OCI-LY3 (cell line): ENCODE measurements at regions not wholly inside any gene's neighbourhood (a gene's known extent, or its start where the extent isn't known, plus 50 kb on each side); places are given as distances from the start of the nearest gene placed in this dataset.

Experiments
- H2AFZ ChIP-seq: fragments of 200-600, 300-600 bp; shearing (Covaris generic); 2 replicates; pipeline ENCODE4 v1.6.0; 2014; ENCODE audit warnings: antibody characterized with exemption, low read depth, low read length
- H3K27ac ChIP-seq: fragments of 200-600, 300-600 bp; sonication (generic); 2 replicates; pipeline ENCODE4 v1.5.1; 2014; ENCODE audit warnings: mild to moderate bottlenecking, low read length, moderate library complexity, mixed read lengths
- H3K27me3 ChIP-seq: fragments of 200-600, 300-600 bp; sonication (generic); 2 replicates; pipeline ENCODE4 v1.6.1; 2014; ENCODE audit warnings: low read depth, low read length, mixed read lengths
- H3K36me3 ChIP-seq: fragments of 200-600, 300-600 bp; sonication (generic); replicated peaks from 2 replicates; pipeline ENCODE3; 2014; ENCODE audit warnings: low read depth, low read length, mixed read lengths
- H3K4me1 ChIP-seq: fragments of 300-600, 200-600 bp; sonication (generic); 2 replicates; pipeline ENCODE4 v1.6.1; 2014; ENCODE audit warnings: low read length, mixed read lengths
- H3K4me2 ChIP-seq: fragments of 200-600, 300-600 bp; sonication (generic); 2 replicates; pipeline ENCODE4 v1.6.1; 2014; ENCODE audit warnings: low read length, mixed read lengths
- H3K4me3 ChIP-seq: fragments of 300-600, 200-600 bp; sonication (generic); 2 replicates; pipeline ENCODE4 v1.5.1; 2014; ENCODE audit warnings: antibody characterized with exemption, mild to moderate bottlenecking, low read length, moderate library complexity
- H3K79me2 ChIP-seq: fragments of 300-600, 200-600 bp; shearing (Covaris generic); 2 replicates; pipeline ENCODE4 v1.6.1; 2014; ENCODE audit warnings: mild to moderate bottlenecking, low read length, mixed read lengths
- H3K9ac ChIP-seq: fragments of 300-600, 200-600 bp; shearing (Covaris generic); 2 replicates; pipeline ENCODE4 v1.6.0; 2014; ENCODE audit warnings: mild to moderate bottlenecking, low read length, moderate library complexity
- H3K9me3 ChIP-seq: fragments of 200-600, 300-600 bp; shearing (Covaris generic); 2 replicates; pipeline ENCODE4 v1.6.1; 2014; ENCODE audit warnings: low read length, mixed read lengths; ENCODE audit not compliant: insufficient read depth
- H4K20me1 ChIP-seq: fragments of 200-600, 300-600 bp; sonication (generic); 2 replicates; pipeline ENCODE4 v1.6.1; 2016; ENCODE audit warnings: low read length, mixed read lengths; ENCODE audit not compliant: insufficient read depth
- EZH2phosphoT487 ChIP-seq: fragments of 200-600 bp; shearing (Covaris generic); IDR thresholded peaks from 2 replicates; pipeline ENCODE4 v1.6.1; 2018; ENCODE audit warnings: antibody characterized with exemption, mixed run types, low read depth
- TF ChIP-seq, protein P1 (sequence below): fragments of 200-600, 300-600 bp; sonication (generic); IDR thresholded peaks from 2 replicates; pipeline ENCODE4 v1.5.1; 2014; ENCODE audit warnings: antibody characterized with exemption, low read length, low read depth

DNA sequence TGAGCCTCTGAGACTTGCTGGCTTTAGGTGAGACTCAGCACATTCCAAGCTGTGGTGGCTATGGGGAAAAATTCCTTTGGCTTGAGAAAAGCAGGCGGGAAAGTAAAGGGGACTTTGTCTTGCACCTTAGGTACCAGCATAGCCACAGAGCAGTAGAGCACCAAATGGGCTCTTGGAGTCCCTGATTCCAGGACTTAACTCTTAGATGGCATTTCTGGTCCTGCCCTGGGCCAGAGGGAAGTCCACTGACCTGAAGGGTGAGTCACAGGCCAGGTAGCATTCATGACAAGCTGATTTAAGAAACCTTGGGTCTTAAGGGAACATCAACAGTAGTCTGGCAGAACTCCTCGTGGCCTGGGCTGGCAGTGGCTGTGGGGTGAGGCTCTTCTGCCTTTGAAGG is 344.7 kb downstream of the DUSP10 start:
- no peak overlapping the region for H3K27ac ChIP-seq
- H3K4me1 ChIP-seq: no peaks in the 10 kb centered on the region
- H3K4me2 ChIP-seq: no peak overlapping the region

DNA sequence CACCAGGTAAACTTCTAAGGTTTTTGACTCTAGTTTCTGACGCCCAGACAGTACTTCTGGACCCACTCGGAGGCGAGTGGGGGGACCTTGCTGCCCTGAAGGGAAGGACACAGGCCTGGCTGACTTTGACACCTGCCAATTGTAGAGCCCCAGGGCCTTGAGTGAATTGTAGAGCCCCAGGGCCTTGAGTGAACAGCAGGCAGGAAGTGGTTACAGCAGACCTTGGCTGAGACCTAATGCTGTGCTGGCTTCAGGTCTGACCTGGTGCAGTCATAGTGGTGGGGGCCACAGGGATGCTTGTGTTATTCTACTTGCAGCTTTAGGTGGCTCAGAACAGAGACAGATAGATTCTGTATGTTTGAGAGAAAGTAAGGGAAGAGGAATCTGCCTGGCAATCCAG is 344.3 kb downstream of the DUSP10 start:
- H3K4me3 ChIP-seq: no peak overlapping the region
- H3K9me3 ChIP-seq: no peaks in the 10 kb centered on the region
- no peaks in the 10 kb centered on the region for H3K79me2 ChIP-seq
- H3K9ac ChIP-seq: no peak overlapping the region
- no peaks in the 10 kb centered on the region for H3K4me1 ChIP-seq
- H3K4me2 ChIP-seq: no peak overlapping the region
- no peaks in the 10 kb centered on the region for H4K20me1 ChIP-seq
- H2AFZ ChIP-seq: no peak overlapping the region
- no peaks in the 10 kb centered on the region for H3K36me3 ChIP-seq
- H3K27ac ChIP-seq: no peak overlapping the region
- TF ChIP-seq EZH2phosphoT487: no peak
- TF ChIP-seq, protein P1, sequence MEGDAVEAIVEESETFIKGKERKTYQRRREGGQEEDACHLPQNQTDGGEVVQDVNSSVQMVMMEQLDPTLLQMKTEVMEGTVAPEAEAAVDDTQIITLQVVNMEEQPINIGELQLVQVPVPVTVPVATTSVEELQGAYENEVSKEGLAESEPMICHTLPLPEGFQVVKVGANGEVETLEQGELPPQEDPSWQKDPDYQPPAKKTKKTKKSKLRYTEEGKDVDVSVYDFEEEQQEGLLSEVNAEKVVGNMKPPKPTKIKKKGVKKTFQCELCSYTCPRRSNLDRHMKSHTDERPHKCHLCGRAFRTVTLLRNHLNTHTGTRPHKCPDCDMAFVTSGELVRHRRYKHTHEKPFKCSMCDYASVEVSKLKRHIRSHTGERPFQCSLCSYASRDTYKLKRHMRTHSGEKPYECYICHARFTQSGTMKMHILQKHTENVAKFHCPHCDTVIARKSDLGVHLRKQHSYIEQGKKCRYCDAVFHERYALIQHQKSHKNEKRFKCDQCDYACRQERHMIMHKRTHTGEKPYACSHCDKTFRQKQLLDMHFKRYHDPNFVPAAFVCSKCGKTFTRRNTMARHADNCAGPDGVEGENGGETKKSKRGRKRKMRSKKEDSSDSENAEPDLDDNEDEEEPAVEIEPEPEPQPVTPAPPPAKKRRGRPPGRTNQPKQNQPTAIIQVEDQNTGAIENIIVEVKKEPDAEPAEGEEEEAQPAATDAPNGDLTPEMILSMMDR: no peak
- no peaks in the 10 kb centered on the region for H3K27me3 ChIP-seq

More for the DNA sequence above, 344.7 kb downstream of the DUSP10 start:
- H3K9me3 ChIP-seq: no peaks in the 10 kb centered on the region
- H3K36me3 ChIP-seq: no peaks in the 10 kb centered on the region
- no peaks in the 10 kb centered on the region for H4K20me1 ChIP-seq
- no peak overlapping the region for H2AFZ ChIP-seq
- no peak overlapping the region for H3K9ac ChIP-seq
- no peak overlapping the region for H3K4me3 ChIP-seq
- H3K27me3 ChIP-seq: no peaks in the 10 kb centered on the region
- TF ChIP-seq, protein P1: no peak
- no peak for TF ChIP-seq EZH2phosphoT487
- H3K79me2 ChIP-seq: no peaks in the 10 kb centered on the region

DNA sequence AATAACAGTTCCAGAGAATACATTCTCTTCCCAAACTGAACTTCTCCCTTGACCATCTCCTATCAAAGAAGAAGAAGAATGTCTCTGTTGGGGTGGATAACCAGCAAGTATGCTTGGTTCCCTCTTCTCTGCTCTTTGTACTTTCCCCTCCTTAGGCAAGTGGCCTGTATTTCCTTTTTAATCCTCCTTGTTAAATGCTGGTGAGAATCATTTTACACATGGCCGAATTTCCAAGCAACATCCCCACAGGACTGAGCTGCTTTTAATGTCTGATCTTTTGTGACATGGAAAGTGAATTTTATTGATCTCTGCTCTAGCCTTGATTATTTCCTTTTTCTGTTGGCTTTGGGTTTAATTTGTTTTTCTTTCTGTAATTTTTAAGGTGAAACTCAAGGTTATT is 336.7 kb downstream of the DUSP10 start:
- Histone ChIP-seq H3K27me3 (peaks cover 9% of the 10 kb centered on the region; the same call in 1 of the 2 replicates), H3K4me2 (no peak overlapping the region), H4K20me1 (no peaks in the 10 kb centered on the region), H3K4me3 (no peak overlapping the region), H3K27ac (no peak overlapping the region), H3K9ac (no peak overlapping the region), H3K36me3 (no peaks in the 10 kb centered on the region), H2AFZ (no peak overlapping the region), H3K79me2 (no peaks in the 10 kb centered on the region), H3K4me1 (no peaks in the 10 kb centered on the region), H3K9me3 (no peaks in the 10 kb centered on the region)
- TF ChIP-seq, protein P1: no peak
- no peak for TF ChIP-seq EZH2phosphoT487

DNA sequence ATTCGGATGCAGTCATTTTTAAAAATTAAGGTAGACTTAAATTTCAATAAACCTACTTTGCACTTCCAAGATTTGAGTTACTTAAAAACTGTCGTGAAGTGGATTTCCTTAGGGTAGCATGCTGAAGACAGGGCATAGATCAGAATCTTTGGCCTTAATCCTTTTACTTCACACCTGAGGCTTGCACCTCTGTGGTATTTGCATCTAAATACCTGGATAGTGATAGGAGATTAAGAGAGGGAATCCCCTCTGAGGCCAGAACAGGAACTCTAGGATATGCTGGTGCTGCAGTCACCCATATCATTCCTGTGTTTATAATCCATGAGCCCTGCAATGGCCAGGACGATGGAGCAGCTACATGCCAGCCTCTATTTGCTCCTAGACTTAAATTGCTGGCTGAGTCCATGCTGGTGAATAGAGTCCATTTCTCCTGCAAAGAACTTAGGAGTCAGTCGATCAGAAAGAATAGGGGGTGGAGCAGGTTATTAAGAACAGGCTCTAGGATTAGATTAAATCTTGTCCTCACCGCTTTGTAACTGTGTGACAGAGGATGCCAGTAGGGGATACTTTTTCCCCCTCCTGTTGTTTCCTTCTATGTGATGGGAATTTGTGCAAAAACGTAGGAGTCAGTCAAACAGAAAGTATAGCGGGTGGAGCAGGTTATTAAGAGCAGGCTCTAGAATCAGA is 333.6 kb downstream of the DUSP10 start:
- Histone ChIP-seq H3K9me3 (no peaks in the 10 kb centered on the region), H3K27ac (no peak overlapping the region), H3K4me3 (no peak overlapping the region), H3K9ac (no peak overlapping the region), H4K20me1 (no peaks in the 10 kb centered on the region), H3K4me2 (no peak overlapping the region), H3K27me3 (peaks cover 9% of the 10 kb centered on the region; the same call in 1 of the 2 replicates), H3K4me1 (no peaks in the 10 kb centered on the region), H2AFZ (no peak overlapping the region), H3K36me3 (no peaks in the 10 kb centered on the region), H3K79me2 (no peaks in the 10 kb centered on the region)
- TF ChIP-seq EZH2phosphoT487: no peak
- TF ChIP-seq, protein P1: no peak
